Mesenchymal stem cell (in vitro differentiated cells and primary cell): ENCODE measurements at regions not wholly inside any gene's neighbourhood (a gene's known extent, or its start where the extent isn't known, plus 50 kb on each side); places are given as distances from the start of the nearest gene placed in this dataset.

ENCODE experiments used
- DNase-seq: peaks from one replicate; pipeline ENCODE4 v3.0.0-alpha.2; 2013
- H2AFZ ChIP-seq: one replicate; pipeline ENCODE4 v1.6.1; 2013; ENCODE audit warnings: low read depth, mild to moderate bottlenecking, control low read depth, inconsistent platforms, low read length, moderate library complexity
- H2AK5ac ChIP-seq: 2 replicates; pipeline ENCODE4 v1.6.1; 2013; ENCODE audit warnings: low read length, moderate library complexity, mild to moderate bottlenecking, inconsistent platforms; ENCODE audit not compliant: severe bottlenecking
- H2BK120ac ChIP-seq: one replicate; pipeline ENCODE4 v1.6.1; 2013; ENCODE audit warnings: low read depth, mild to moderate bottlenecking, inconsistent platforms, low read length, moderate library complexity
- H2BK12ac ChIP-seq, 2 experiments: one replicate each; pipeline ENCODE4 v1.6.1; 2013; ENCODE audit warnings: inconsistent platforms in 2 of 2, low read length in 2 of 2, mild to moderate bottlenecking in 2 of 2, moderate library complexity in 2 of 2, control low read depth in 1 of 2
- H2BK15ac ChIP-seq: one replicate; pipeline ENCODE4 v1.6.1; 2013; ENCODE audit warnings: mild to moderate bottlenecking, low read depth, inconsistent platforms; ENCODE audit not compliant: poor library complexity, severe bottlenecking
- H2BK5ac ChIP-seq: 2 replicates; pipeline ENCODE4 v1.6.1; 2013; ENCODE audit warnings: low read depth, mild to moderate bottlenecking, low read length, control low read depth, inconsistent platforms; ENCODE audit not compliant: poor library complexity, severe bottlenecking
- H3K14ac ChIP-seq, 2 experiments: one replicate each; pipeline ENCODE4 v1.6.1; 2013; ENCODE audit warnings: inconsistent platforms in 2 of 2, low read length in 2 of 2, control low read depth in 1 of 2, mild to moderate bottlenecking in 1 of 2, moderate library complexity in 1 of 2
- H3K18ac ChIP-seq, 2 experiments: one replicate each; pipeline ENCODE4 v1.6.1; 2013; ENCODE audit warnings: inconsistent platforms in 2 of 2, low read length in 2 of 2, control low read depth in 1 of 2, low read depth in 1 of 2, mild to moderate bottlenecking in 1 of 2
- H3K23ac ChIP-seq, 2 experiments: one replicate each; pipeline ENCODE4 v1.6.1; 2013; ENCODE audit warnings: inconsistent platforms in 2 of 2, low read length in 2 of 2, mild to moderate bottlenecking in 2 of 2, moderate library complexity in 2 of 2, control low read depth in 1 of 2
- H3K27ac ChIP-seq: 2 replicates; pipeline ENCODE4 v1.5.1; 2013; ENCODE audit warnings: mild to moderate bottlenecking, moderate library complexity, low read length, control low read depth, inconsistent platforms; ENCODE audit not compliant: poor library complexity, severe bottlenecking
- H3K27me3 ChIP-seq, 2 experiments: 2 replicates each; pipeline versions ENCODE4 v1.6.1 to v1.7.0; 2013; ENCODE audit warnings: low read length in 2 of 2, mild to moderate bottlenecking in 2 of 2, moderate library complexity in 2 of 2, control low read depth in 1 of 2, inconsistent platforms in 1 of 2; ENCODE audit not compliant: control insufficient read depth in 1 of 2, insufficient read depth in 1 of 2
- H3K36me3 ChIP-seq, 2 experiments: 2 replicates each; pipeline versions ENCODE4 v1.6.1 to v1.7.0; 2013; ENCODE audit warnings: low read length in 2 of 2, control low read depth in 1 of 2, inconsistent platforms in 1 of 2, low read depth in 1 of 2, mild to moderate bottlenecking in 1 of 2; ENCODE audit not compliant: insufficient read depth in 2 of 2, control insufficient read depth in 1 of 2
- H3K4ac ChIP-seq, 2 experiments: one replicate each; pipeline ENCODE4 v1.6.1; 2013; ENCODE audit warnings: inconsistent platforms in 2 of 2, low read length in 2 of 2, mild to moderate bottlenecking in 2 of 2, moderate library complexity in 2 of 2, control low read depth in 1 of 2, low read depth in 1 of 2
- H3K4me1 ChIP-seq: 2 replicates; pipeline ENCODE4 v1.6.1; 2013; ENCODE audit warnings: low read depth, low read length, control low read depth; ENCODE audit not compliant: control insufficient read depth, insufficient read depth
- H3K4me2 ChIP-seq: 2 replicates; pipeline ENCODE4 v1.6.1; 2013; ENCODE audit warnings: low read length, mild to moderate bottlenecking, inconsistent platforms; ENCODE audit not compliant: poor library complexity, severe bottlenecking
- H3K4me3 ChIP-seq, 2 experiments: 2 replicates each; pipeline versions ENCODE4 v1.5.1 to v1.7.0; 2013; ENCODE audit warnings: low read length in 2 of 2, mild to moderate bottlenecking in 2 of 2, control low read depth in 1 of 2, low read depth in 1 of 2; ENCODE audit not compliant: insufficient read depth in 1 of 2
- H3K79me1 ChIP-seq: replicated peaks from 2 replicates; pipeline ENCODE4 v1.6.1; 2013; ENCODE audit warnings: mild to moderate bottlenecking, control low read depth, low read length, inconsistent platforms; ENCODE audit not compliant: poor library complexity, severe bottlenecking
- H3K9ac ChIP-seq: 2 replicates; pipeline ENCODE4 v1.7.0; 2013; ENCODE audit warnings: mild to moderate bottlenecking, low read length, moderate library complexity
- H3K9me3 ChIP-seq: 2 replicates; pipeline ENCODE4 v1.7.0; 2013; ENCODE audit warnings: mild to moderate bottlenecking, low read length; ENCODE audit not compliant: control insufficient read depth
- H4K8ac ChIP-seq: one replicate; pipeline ENCODE4 v1.6.1; 2013; ENCODE audit warnings: inconsistent platforms, mild to moderate bottlenecking, low read length, moderate library complexity
- H4K91ac ChIP-seq: one replicate; pipeline ENCODE4 v1.6.1; 2013; ENCODE audit warnings: mild to moderate bottlenecking, low read length, inconsistent platforms
- WGBS: methylation state at CpG from one replicate; pipeline ENCODE4 v1.1.7; 2013; ENCODE audit warnings: mixed read lengths; 5-methylcytosine and 5-hydroxymethylcytosine counted together

- Histone ChIP-seq H3K27ac (no peak overlapping the region), H3K18ac (no peak overlapping the region), H3K4me1 (peaks cover under 1% of the 10 kb centered on the region), H3K4me3 (no peak overlapping the region), H2BK12ac (no peak overlapping the region), H3K4ac (no peak overlapping the region), H4K8ac (no peak overlapping the region), H2BK120ac (no peak overlapping the region), H3K4me2 (no peak overlapping the region), H3K27me3 (peaks cover 0 to 4% of the 10 kb centered on the region in 2 experiments), H2BK15ac (no peak overlapping the region), H4K91ac (no peak overlapping the region), H3K36me3 (no peaks in the 10 kb centered on the region), H2AFZ (no peak overlapping the region), H2AK5ac (no peak overlapping the region), H3K14ac (no peak overlapping the region), H2BK5ac (no peak overlapping the region), H3K9ac (no peak overlapping the region), H3K79me1 (no peaks in the 10 kb centered on the region), H3K23ac (no peak overlapping the region), H3K9me3 (peaks cover 24% of the 10 kb centered on the region)
- DNase-seq, result no peak
- WGBS, result 32% methylated on average over 1 of the region's 1 CpG
These were observed 88.9 kb upstream of the ARHGAP5 start for GRCh38 chr14:31988244-31988643.

- Histone ChIP-seq H3K27ac (no peak overlapping the region), H4K91ac (no peak overlapping the region), H3K18ac (no peak overlapping the region), H2AK5ac (no peak overlapping the region), H3K4me1 (peaks cover 4% of the 10 kb centered on the region), H3K4ac (no peak overlapping the region), H3K23ac (no peak overlapping the region), H2BK120ac (no peak overlapping the region), H3K27me3 (peaks cover 0 to 4% of the 10 kb centered on the region in 2 experiments), H3K4me2 (no peak overlapping the region), H3K14ac (no peak overlapping the region), H3K79me1 (no peaks in the 10 kb centered on the region), H4K8ac (no peak overlapping the region), H2BK15ac (no peak overlapping the region), H3K9me3 (peaks cover 21% of the 10 kb centered on the region), H3K4me3 (peak overlapping the region in 1 of 2 experiments; percentile 31), H3K36me3 (no peaks in the 10 kb centered on the region), H2BK5ac (no peak overlapping the region), H2AFZ (no peak overlapping the region), H3K9ac (peak overlapping the region; percentile 72), H2BK12ac (peak overlapping the region in 1 of 2 experiments; percentile 21)
- DNase-seq, result peak; percentile 86
- WGBS, result 57% methylated on average over 3 of the region's 6 CpGs
These were observed 86.8 kb upstream of the ARHGAP5 start for GRCh38 chr14:31990183-31990857.

- peak overlapping the region in 1 of 2 experiments; percentile 21 for H2BK12ac ChIP-seq
- H3K9ac ChIP-seq, result peak overlapping the region; percentile 72
- H4K91ac ChIP-seq, result no peak overlapping the region
- H3K36me3 ChIP-seq, result no peaks in the 10 kb centered on the region
- H3K9me3 ChIP-seq, result peaks cover 14% of the 10 kb centered on the region
- peak overlapping the region in 1 of 2 experiments; percentile 31 for H3K4me3 ChIP-seq
- no peaks in the 10 kb centered on the region for H3K79me1 ChIP-seq
- no peak overlapping the region for H3K23ac ChIP-seq
- H3K18ac ChIP-seq, result no peak overlapping the region
- H2AK5ac ChIP-seq, result no peak overlapping the region
- WGBS, result 14% methylated on average over 4 of the region's 6 CpGs
- H4K8ac ChIP-seq, result no peak overlapping the region
- peaks cover 4% of the 10 kb centered on the region for H3K4me1 ChIP-seq
- no peak overlapping the region for H2BK5ac ChIP-seq
- no peak overlapping the region for H3K14ac ChIP-seq
- H3K4ac ChIP-seq, result peak overlapping the region in 1 of 2 experiments; percentile 20
- H3K27ac ChIP-seq, result no peak overlapping the region
- no peak overlapping the region for H2AFZ ChIP-seq
- no peak overlapping the region for H2BK15ac ChIP-seq
- H2BK120ac ChIP-seq, result no peak overlapping the region
- H3K27me3 ChIP-seq, result peaks cover 0 to 7% of the 10 kb centered on the region in 2 experiments
- DNase-seq, result peak; percentile 79
- H3K4me2 ChIP-seq, result no peak overlapping the region
These were observed 86.1 kb upstream of the ARHGAP5 start for GRCh38 chr14:31990926-31991572.

DNA sequence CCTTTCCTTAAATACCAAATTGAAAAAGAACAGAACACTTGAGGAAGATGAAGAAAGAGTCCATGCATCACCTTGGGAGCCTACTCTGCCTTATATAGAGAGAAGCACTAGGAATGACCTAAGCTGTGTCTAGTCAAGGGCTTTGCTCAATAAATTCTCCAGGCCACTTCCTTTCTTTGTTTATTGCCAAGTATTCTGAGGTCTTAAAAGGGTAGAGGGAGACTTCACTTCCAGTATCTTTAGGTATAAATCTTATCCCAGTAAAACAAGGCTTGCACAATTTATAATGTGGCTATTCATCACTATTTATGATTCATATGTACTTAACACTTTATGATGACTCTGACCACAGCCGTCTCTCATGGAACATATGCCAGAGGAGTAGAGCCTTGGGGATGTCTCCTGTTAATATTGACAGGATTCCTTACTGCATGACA lies 85.1 kb upstream of the ARHGAP5 start:
- H3K14ac ChIP-seq, result no peak overlapping the region
- peaks cover 6% of the 10 kb centered on the region for H3K9me3 ChIP-seq
- peaks cover 0 to 7% of the 10 kb centered on the region in 2 experiments for H3K27me3 ChIP-seq
- no peak overlapping the region for H2AFZ ChIP-seq
- H3K4me1 ChIP-seq, result peaks cover 4% of the 10 kb centered on the region
- H2BK120ac ChIP-seq, result no peak overlapping the region
- 0% methylated on average over 1 of the region's 1 CpG for WGBS
- no peaks in the 10 kb centered on the region for H3K36me3 ChIP-seq
- no peak overlapping the region for H2BK15ac ChIP-seq
- no peak overlapping the region for H3K23ac ChIP-seq
- H3K27ac ChIP-seq, result no peak overlapping the region
- H2AK5ac ChIP-seq, result no peak overlapping the region
- no peak overlapping the region for H3K4me3 ChIP-seq
- no peak overlapping the region for H4K91ac ChIP-seq
- H2BK5ac ChIP-seq, result no peak overlapping the region
- H3K79me1 ChIP-seq, result no peaks in the 10 kb centered on the region
- H2BK12ac ChIP-seq, result peak overlapping the region; percentile 15 to 96
- DNase-seq, result peak; percentile 94
- no peak overlapping the region for H3K9ac ChIP-seq
- H3K18ac ChIP-seq, result peak overlapping the region in 1 of 2 experiments; percentile 11
- no peak overlapping the region for H3K4me2 ChIP-seq
- H3K4ac ChIP-seq, result peak overlapping the region in 1 of 2 experiments; percentile 75
- no peak overlapping the region for H4K8ac ChIP-seq
